DND-41 (cell line): ENCODE measurements at regions not wholly inside any gene's neighbourhood (a gene's known extent, or its start where the extent isn't known, plus 50 kb on each side); places are given as distances from the start of the nearest gene placed in this dataset.

ENCODE experiments used
- ATAC-seq: fragments of 200-7000 bp; cut with Tn5 transposase; 3 replicates; pipeline ENCODE4 v1.9.1; 2021; ENCODE audit warnings: low read depth; ENCODE audit not compliant: insufficient read depth
- DNase-seq: peaks from one replicate; pipeline ENCODE4 v3.0.0-alpha.2; 2020
- H2AFZ ChIP-seq: 2 replicates; pipeline ENCODE4 v1.6.0; 2012; ENCODE audit warnings: low read depth, low read length
- H3K27ac ChIP-seq: 2 replicates; pipeline ENCODE4 v1.5.1; 2012; ENCODE audit warnings: low read length, inconsistent platforms
- H3K27me3 ChIP-seq: fragments of 200-600 bp; sonication (generic); 2 replicates; pipeline ENCODE4 v1.6.0; 2012; ENCODE audit warnings: low read length, mild to moderate bottlenecking, inconsistent platforms; ENCODE audit not compliant: insufficient read depth, poor library complexity
- H3K36me3 ChIP-seq: 2 replicates; pipeline ENCODE4 v1.5.1; 2012; ENCODE audit warnings: low read length, inconsistent platforms; ENCODE audit not compliant: insufficient read depth
- H3K4me1 ChIP-seq: 2 replicates; pipeline ENCODE4 v1.5.1; 2012; ENCODE audit warnings: mild to moderate bottlenecking, low read length; ENCODE audit not compliant: insufficient read depth
- H3K4me2 ChIP-seq: 2 replicates; pipeline ENCODE4 v1.6.0; 2012; ENCODE audit warnings: mild to moderate bottlenecking, moderate library complexity, low read length, inconsistent platforms; ENCODE audit not compliant: insufficient read depth
- H3K4me3 ChIP-seq, 2 experiments: fragments of 200-600 bp in 1 of 2; shearing (Covaris generic) in 1 of 2; 2 replicates each; pipeline ENCODE4 v1.5.1; 2012 to 2016; ENCODE audit warnings: inconsistent platforms in 2 of 2, low read length in 2 of 2, mild to moderate bottlenecking in 2 of 2, low read depth in 1 of 2, moderate library complexity in 1 of 2
- H3K79me2 ChIP-seq: 2 replicates; pipeline ENCODE4 v1.6.0; 2012; ENCODE audit warnings: low read length, inconsistent platforms; ENCODE audit not compliant: insufficient read depth
- H3K9ac ChIP-seq: 2 replicates; pipeline ENCODE4 v1.6.0; 2012; ENCODE audit warnings: low read depth, mild to moderate bottlenecking, inconsistent platforms, low read length, moderate library complexity
- H3K9me3 ChIP-seq: 2 replicates; pipeline ENCODE4 v1.5.1; 2012; ENCODE audit warnings: low read length, moderate library complexity, mild to moderate bottlenecking, inconsistent platforms; ENCODE audit not compliant: insufficient read depth, severe bottlenecking
- H4K20me1 ChIP-seq: 2 replicates; pipeline ENCODE4 v1.6.0; 2012; ENCODE audit warnings: low read length; ENCODE audit not compliant: insufficient read depth
- CTCF ChIP-seq: IDR thresholded peaks from 2 replicates; pipeline ENCODE4 v1.5.1; 2012; ENCODE audit warnings: borderline replicate concordance, low read length, moderate library complexity, mild to moderate bottlenecking; ENCODE audit not compliant: poor library complexity, severe bottlenecking; ENCODE audit errors: extremely low read depth
- EZH2 ChIP-seq: IDR thresholded peaks from 3 replicates; pipeline ENCODE4 v1.6.1; 2012; ENCODE audit warnings: borderline replicate concordance, low read depth, mild to moderate bottlenecking, moderate library complexity, low read length, inconsistent platforms; ENCODE audit not compliant: severe bottlenecking

GRCh38 chr5:107155707-107156106 is 515.0 kb downstream of the EFNA5 start:
- Histone ChIP-seq H4K20me1 (no peaks in the 10 kb centered on the region), H3K79me2 (no peaks in the 10 kb centered on the region), H3K4me2 (no peak overlapping the region), H3K9ac (no peak overlapping the region), H3K4me3 (no peak overlapping the region), H3K4me1 (no peaks in the 10 kb centered on the region), H3K27ac (no peak overlapping the region), H3K27me3 (no peaks in the 10 kb centered on the region), H3K9me3 (no peaks in the 10 kb centered on the region), H3K36me3 (no peaks in the 10 kb centered on the region), H2AFZ (no peak overlapping the region)
- DNase-seq (no peak), ATAC-seq (no peak)
- no peak for TF ChIP-seq EZH2
- TF ChIP-seq CTCF: no peak

- Histone ChIP-seq H3K27ac (no peak overlapping the region), H2AFZ (no peak overlapping the region), H3K9ac (no peak overlapping the region), H3K4me2 (no peak overlapping the region), H3K79me2 (no peaks in the 10 kb centered on the region), H3K27me3 (no peaks in the 10 kb centered on the region), H3K36me3 (no peaks in the 10 kb centered on the region), H3K4me3 (no peak overlapping the region), H3K4me1 (no peaks in the 10 kb centered on the region), H3K9me3 (no peaks in the 10 kb centered on the region), H4K20me1 (no peaks in the 10 kb centered on the region)
- TF ChIP-seq CTCF (no peak), EZH2 (no peak)
- no peak for DNase-seq
- ATAC-seq: no peak
Observed at GRCh38 chr5:107154593-107154992, 516.1 kb downstream of the EFNA5 start.

GRCh38 chr5:107153283-107153682 is 517.5 kb downstream of the EFNA5 start:
- H3K27ac ChIP-seq: no peak overlapping the region
- no peaks in the 10 kb centered on the region for H3K36me3 ChIP-seq
- no peak overlapping the region for H3K9ac ChIP-seq
- H3K9me3 ChIP-seq: no peaks in the 10 kb centered on the region
- no peaks in the 10 kb centered on the region for H3K27me3 ChIP-seq
- ATAC-seq: no peak
- H2AFZ ChIP-seq: no peak overlapping the region
- H3K4me2 ChIP-seq: no peak overlapping the region
- TF ChIP-seq EZH2 (no peak), CTCF (no peak)
- no peaks in the 10 kb centered on the region for H4K20me1 ChIP-seq
- H3K79me2 ChIP-seq: no peaks in the 10 kb centered on the region
- DNase-seq: no peak
- H3K4me3 ChIP-seq: no peak overlapping the region
- H3K4me1 ChIP-seq: no peaks in the 10 kb centered on the region
